Hepatic stellate cell (primary cell): ENCODE measurements at regions not wholly inside any gene's neighbourhood (a gene's known extent, or its start where the extent isn't known, plus 50 kb on each side); places are given as distances from the start of the nearest gene placed in this dataset.

Experiments
- DNase-seq: peaks from one replicate; pipeline ENCODE4 v3.0.0; 2011; ENCODE audit warnings: low spot score

DNA sequence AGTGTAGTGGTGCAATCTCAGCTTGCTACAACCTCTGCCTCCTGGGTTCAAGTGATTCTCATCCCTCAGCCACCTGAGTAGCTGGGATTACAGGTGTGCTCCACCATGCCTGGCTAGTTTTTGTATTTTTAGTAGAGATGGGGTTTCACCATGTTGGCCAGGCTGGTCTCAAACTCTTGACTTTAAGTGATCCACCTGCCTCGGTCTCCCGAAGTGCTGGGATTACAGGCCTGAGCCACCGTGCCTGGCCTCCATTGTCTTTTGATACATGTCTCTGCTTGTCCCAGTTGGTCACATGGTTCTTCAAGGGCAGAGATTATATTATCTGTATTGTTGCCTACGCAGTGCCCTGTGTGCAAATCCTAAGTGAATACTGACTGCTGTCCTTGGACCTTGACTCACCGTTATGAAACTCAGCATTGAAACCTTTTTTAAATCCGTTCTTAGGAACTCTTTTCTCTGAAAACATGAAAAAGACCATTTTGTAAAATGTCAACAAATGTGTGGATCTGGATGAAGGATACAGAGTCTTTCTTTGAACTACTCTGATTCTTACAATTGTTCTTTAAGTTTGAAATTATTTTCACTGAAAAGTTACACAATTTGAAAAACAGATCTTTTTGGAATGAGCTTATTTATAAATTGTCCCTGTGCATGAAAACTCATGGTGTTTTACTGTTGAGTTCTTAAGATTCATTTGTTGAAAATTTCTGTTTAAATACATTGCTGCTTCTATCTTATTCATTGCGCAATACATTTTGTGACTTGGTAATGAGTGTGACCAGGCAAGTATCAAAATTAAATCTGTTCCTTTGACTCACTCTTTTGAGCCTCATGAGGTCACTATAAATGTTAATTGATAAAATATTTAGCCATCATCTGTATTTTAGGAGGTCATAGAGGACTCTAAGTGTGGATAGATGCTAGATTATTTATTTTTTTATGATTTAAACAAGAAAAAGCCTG lies 293.5 kb downstream of the UTRN start:
- DNase-seq = no peak

DNA sequence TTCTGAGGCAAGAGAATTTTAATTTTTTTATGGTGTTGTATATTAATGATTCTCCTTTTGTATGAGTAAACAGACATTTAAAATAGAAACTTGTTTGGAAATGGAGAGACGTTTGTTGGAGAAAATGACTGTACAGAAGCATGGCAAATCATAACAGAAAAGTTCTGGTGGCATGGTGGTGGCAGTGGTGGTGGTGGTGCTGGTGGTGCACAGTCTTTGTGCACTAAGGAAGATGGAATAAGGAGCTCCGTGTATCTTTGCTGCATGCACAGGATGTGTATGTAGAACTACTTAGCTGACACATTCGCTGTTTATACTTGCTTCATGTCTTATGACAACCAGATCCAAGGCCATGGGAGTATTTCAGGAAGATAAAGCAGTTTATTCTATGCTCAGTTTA lies 294.9 kb downstream of the UTRN start:
- no peak for DNase-seq

DNA sequence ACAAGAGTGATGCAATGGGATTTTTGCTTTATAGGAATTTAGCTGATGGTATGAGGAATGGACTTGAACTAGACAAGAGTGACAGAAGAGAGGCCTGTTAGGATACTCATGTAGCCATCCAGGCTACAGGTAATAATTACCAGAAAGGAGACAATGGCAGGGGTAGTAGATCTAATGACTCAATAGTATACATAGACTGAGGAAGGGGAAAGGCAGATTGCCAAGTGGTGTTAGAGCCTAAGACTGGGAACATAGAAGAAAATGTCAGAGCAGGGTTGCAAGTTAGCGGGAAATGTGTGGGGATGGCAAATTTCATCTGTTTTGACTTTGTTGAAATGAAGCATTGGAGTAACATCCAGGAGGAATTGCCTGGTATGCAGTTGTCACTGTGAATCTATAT lies 295.6 kb downstream of the UTRN start:
- no peak for DNase-seq

DNA sequence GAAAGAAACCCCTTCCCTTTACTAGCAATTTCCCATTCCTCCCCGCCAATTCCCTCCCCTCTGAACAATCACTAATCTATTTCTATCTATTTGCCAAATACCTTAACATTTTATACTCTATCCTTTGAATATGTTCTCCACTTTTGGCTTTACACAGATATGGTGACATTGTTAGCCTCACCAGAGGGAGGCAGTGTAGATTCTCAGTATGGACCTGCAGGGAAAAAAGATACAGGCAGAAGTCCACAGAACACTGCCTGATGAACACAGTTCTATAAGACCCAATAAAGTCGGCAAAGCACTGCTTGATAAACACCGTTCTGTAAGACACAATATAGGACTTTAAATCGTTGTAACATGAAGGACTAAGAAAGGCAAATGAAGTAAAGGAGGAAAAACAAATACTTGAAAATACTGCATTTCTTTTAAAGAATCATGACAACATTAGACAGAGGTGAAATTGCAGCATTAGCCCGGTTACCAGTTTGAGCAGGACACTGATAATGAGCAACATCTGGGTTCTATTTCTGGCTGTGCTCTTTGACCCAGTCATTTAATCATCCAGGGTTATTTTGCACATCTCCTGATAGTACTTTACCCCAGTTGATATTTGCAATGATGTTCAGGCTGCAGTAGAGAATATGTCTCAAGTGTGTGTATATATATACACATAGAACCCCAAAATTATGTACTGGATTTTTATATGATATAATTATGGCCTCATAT lies 296.8 kb downstream of the UTRN start:
- no peak for DNase-seq

DNA sequence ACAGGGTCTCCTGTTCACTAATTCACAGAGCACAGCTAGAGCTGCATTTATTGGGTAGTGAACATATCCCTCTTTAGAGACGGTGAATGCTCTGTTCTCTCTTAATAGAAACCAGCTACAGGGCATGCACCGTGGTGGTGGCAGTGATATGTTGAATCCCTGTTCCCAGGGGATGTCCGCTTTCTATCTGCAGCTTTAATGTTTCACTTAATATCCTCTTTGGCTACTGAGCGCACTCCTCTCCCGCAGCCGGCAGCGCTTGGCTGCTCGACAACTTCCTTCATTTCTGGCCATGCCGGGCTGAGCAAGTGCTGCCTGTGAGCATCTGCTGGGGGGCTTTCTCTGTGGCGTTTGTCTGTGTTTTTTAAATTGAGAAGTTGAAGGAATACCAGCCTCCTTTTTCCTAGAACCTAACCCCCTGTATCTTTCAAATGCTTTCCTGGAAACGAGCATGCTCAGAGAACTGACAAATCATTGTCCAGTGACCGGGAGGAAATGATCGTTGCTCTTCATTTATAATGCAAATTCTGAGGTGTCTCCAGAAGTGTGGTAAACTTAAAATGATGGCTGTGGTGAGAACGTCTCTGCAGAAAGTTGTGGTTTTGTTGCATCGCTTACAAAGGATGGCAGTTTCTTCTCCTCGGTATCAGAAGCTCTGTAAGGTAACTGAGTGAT lies 297.9 kb downstream of the UTRN start:
- no peak for DNase-seq

DNA sequence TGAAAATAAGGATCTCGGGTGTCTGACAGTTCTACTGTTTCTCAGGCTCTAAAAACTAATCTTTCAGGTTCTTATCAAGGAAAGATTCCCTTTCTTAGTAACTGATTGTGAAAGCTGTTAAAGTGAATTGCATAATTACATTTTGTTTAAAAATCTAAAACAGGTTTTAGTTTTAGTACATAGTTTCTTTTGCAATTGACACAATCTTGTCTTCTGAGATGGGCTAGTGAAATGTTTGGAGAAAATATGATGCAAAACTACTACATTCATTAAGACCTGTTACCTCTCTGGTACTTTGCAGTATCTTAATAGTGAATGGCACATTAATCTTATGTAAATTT lies 298.4 kb downstream of the UTRN start:
- no peak for DNase-seq

DNA sequence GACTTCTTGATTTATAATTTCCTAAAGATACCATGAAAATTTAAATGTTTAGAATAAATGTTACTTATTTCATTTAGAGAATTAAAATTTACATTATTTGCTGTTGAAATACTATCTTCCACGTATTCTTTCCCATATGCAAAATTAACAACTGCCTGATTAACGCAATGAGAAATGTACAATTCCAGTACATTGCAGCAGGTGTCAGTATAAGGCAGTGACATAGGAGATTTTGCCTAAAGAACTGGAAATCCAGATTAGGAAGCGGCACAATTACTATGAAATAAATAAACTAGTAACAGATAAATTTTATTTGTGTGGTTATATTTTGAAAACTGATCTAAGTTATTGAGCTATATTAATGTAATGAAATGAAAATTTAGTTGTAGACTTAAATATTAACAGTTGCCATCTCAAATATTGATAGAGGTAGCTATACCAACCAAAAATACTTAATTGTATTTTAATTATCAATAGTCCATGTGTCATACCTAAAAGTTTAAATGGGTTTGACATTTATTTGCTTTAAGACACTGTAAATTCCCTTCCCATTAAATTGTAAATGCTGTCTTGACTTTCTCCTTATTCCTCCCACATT lies 300.2 kb downstream of the UTRN start:
- DNase-seq = no peak

DNA sequence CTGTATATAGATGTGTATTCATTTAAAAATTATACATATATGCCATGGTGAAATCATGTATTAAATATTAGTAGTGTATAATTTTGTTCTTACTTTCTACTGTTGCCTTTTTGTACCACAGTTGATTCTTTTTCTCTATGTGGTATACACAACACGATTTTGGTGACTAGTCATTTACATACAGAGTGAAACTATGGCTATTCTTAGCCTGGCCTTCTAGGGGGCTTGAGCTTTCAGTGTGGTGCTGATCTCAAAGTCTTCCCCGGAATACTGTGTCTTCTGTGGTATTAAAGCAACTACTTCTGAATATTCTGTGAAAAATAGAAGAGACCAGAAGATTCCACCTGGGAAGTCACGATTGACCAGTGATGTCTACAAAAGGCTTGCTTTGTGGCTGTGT lies 301.9 kb downstream of the UTRN start:
- DNase-seq = no peak

DNA sequence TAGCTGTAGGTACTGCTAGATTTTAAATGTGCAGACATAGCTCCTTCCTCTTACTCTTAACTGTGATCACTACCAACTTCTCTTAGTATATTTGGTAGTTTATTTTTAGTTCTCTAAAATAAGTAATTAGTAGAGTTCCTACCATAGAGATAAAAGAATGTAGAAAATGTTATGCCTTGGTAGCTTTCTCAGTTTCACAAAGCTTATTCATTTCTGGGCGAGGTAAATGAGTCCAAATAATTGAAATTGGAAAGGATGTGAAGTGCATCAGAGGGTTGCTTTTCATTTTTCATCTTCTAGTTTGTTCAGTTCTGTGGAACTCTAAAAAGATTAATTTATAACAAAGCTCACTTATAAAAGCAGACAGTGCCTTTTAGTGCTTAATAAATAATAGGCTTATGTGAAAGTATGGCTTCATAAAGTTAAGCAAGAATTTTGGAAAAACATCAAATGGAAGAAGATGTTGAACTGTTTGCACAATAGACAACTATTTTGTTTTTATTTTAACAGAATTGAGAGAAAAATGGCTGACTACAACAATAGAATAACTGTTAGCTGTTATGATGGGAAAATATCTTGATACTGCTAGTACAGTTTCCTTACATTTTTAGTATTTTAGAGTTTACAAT lies 303.7 kb downstream of the UTRN start:
- no peak for DNase-seq

DNA sequence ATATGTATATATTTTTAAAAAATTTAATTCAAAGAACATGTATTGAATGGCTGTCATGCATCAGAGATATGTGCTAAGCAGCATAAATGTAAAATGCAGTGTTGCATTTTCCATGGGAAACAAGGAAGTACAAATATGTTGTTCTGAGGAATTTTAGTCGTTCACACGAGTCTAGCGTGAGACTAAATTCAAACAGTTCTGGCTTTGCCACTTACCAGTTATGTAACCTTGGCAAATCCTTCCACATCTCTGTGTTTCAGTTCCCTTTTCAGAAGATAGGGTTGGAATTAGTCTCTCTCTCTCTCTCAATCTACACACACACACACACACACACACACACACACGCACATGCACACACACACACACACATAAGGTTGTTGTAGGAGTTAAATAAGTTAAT lies 305.4 kb downstream of the UTRN start:
- no peak for DNase-seq

DNA sequence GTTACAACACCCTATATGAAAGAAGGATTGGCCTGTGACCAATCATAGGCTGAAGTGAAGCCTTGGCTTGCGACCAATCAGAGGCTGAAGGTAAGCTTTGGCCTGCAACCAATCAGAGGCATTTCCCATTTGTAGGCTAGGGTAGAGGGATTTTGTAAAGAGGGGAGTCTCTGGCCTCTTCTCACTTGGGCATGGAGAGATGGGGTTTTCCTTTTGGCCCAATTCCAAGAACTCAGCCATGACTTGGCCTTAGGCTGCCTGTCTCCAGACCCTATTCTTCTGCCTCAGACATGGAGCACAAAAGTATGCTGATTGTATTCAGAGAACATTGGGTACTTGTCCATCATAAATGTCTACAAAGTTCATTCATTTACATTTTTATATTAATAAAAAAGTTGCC lies 308.3 kb downstream of the UTRN start:
- no peak for DNase-seq

DNA sequence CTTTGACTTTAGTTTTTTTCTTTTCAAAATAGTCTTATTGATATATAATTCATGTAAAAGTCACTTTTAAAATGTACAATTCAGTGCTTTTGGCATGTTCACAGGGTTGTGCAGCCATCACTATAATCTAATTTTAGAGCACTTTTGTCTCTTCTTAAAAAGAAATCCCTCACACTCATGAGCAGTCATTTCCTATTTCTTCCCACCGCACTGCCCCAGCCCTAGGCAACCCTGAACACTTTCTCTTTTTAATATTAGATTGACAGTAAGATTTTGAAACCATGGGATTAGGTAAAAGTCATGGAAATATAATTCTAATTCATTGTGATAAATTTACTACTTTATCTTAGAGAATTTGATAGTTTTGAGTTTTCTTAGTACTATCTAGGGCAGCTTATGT lies 309.4 kb downstream of the UTRN start:
- no peak for DNase-seq

DNA sequence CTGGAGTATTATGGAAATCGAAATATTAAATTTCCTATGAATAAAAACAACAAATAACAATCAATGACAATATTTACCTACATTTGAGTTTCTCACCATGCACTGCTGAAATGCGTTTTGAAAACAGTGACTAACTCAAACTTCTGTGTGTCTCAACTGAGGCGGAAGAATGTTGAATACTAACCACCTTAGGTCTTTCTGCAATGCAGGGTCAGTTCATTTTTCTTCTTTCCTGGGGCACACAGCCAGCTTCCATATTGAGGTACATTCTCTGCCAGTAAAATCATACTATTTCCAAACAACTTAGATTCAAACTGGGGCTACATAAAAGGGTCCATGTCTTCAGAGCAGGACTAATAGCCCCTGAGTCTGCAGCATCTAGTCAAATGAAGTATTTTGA lies 310.1 kb downstream of the UTRN start:
- DNase-seq = no peak

DNA sequence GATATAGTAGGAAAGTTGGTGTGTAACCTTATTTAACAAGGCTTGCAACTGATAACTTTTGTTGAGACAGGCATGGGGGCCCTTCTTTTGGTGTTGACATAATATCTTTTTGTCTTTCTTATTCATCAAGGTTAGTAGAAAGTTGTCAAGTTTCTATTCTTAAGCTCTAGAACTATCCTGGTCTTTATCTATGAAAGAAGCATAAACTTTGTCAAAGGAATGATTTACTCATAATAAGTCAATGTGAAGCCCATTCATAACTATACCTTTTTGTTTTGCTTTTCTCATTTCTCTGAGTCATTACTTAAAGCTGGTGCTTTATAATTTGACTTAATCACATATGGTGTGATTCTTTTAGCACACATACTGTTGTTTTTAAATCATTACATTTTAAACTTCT lies 312.4 kb downstream of the UTRN start:
- no peak for DNase-seq

DNA sequence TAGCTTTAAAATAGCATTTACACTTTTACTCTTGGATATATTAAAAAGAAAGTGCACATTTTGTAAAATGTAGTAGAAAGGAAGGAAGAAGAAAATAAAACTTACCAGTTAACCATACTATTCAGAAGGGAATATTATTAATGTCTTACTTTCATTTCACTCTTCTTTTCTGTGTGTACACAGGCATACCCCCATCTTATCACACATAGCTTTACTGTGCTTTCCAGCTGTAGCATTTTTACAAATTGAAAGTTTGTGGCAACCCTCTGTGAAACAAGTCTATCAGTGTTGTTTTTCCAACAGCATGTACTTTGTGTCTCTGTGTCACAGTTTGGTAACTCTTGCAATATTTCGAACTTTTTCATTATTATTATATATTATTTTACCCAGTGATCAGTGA lies 314.5 kb downstream of the UTRN start:
- no peak for DNase-seq

DNA sequence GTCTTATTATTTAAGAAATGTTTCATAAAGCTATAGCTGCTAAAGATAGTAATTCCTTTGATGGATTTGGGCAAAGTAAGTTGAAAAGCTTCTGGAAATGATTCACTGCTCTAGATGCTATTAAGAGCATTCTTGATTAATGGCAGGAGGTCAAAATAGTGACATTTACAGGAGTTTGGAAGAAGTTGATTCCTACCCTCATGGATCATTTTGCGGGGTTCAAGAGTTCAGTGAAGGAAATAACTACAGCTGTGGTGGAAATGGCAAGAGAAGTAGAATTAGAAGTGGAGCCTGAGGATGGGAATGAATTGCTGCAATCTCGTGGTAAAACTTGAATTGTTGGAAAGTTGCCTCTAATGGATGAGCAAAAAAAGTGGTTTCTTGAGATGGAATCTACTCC lies 316.1 kb downstream of the UTRN start:
- no peak for DNase-seq

DNA sequence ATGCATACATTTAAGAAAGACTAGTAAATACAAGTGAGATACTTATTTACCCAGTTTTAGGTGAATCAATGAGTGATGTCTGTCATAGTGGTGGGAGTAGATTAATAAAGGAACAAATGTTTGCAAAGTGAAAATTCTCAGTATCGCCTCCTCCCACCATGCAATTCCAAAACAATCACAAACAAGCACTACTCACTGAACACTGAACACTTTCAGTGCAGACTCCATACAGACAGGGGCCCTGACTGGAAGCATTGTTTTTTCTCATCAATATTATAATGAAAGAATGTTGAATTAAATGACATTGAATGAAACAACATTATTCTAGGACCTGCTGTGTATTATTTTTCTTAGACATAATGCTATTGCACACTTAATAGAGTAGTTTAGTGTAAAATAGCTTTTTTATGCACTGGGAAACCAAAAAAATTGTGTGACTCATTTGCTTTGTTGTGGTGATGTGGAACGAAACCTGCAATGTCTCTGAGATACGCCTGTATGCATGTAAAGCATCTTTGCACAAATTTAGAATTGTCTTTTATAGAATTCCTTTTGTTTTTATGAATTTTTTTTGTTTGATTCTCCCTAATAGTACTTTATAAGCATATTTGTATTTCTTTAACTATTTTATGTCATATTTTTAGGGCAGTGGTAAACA lies 317.5 kb downstream of the UTRN start:
- no peak for DNase-seq

DNA sequence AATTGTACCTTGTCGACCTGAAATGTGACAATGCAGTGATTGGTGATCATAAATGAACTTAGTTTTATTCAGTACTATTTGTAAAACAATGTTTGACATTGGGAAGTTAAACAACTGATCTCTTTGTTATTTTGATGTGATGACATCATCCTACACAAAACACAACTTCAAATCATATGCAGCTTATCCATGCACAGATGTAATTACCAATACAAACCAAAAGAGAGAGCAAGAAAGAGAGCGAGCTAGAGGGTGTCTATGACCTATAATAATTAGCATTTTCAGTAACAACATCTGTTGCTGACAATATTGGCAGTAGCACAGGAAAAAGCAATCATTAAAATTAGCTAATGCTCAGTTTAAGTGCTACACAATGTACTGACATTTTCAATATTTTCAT lies 320.9 kb downstream of the UTRN start:
- DNase-seq = no peak

DNA sequence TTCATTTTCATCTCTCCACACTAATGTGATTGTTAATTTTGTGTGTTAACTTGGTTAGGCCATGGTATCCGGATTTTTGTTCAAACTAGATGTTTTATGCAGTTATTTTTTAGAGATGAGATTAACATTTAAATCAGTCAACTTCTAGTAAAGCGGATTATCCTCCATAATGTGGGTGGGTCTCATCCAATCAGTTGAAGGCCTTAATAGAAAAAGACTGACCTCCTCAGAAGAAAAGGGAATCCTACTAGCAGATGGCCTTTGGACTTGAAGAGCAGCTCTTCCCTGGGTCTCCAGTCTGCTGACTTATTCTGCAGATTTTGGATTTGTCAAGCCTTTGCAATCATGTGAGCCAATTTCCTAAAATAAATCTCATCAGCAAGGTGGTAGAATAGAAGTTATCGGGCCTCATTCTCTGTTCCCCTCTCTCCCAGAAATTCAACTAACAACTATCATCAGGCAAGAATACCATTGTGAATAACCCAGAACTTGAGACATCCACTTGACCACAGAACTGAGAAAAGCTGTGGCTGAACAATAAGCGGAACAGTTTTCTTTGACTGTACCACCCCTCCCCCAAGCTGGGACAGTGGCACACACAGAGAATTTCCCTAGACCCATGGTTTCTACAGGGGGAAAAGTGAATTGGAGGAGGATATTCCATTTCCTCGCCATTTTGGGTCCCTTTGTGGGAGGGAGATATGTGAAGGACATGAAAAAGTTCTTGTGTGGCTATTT lies 323.0 kb downstream of the UTRN start:
- DNase-seq = no peak

DNA sequence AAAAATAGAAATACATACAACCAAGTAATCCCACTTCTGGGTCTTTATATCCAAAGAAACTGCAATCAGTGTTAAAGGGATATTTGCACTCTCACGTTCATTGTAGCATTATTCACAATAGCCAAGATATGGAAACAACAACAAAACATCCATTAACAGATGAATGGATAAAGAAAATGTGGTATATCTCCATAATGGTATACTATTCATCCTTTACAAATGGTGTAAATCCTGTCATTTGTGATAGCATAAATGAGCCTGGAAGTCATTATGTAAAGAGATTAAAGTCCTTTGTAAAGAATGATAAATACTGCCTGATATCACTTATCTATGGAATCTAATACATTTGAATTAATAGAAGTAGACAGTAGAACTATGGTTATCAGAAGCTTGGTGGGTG lies 327.7 kb downstream of the UTRN start:
- no peak for DNase-seq

DNA sequence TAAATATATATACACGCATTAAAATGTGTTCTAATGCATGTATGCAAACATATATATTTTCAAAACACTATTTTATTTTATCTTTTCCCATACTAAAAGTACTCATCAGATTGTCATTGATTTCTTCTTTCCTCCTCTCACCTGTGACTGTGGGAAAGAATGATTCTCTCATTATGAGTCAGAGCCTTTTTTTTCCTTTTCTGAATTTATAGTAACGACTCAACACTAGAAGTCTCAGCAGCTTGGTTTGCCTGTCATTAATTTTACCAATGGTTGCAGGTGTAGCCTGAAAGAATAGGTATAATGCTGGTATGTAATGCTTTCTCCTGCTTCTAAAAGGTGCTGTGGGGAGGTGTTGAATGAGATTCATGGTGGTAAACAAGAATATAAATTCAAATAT lies 328.7 kb downstream of the UTRN start:
- no peak for DNase-seq
